H1 (cell line): ENCODE measurements at regions not wholly inside any gene's neighbourhood (a gene's known extent, or its start where the extent isn't known, plus 50 kb on each side); places are given as distances from the start of the nearest gene placed in this dataset.

Source experiments
- CTCF ChIA-PET: fragments of 300-600 bp; sonication (Branson Sonifier 250); formaldehyde crosslinking; loops from one replicate; lab custom pipeline; 2021; ENCODE audit not compliant: partially characterized antibody; lab: Charles Lee
- POLR2A ChIA-PET: fragments of 300-600 bp; sonication (Branson Sonifier 250); formaldehyde crosslinking; loops from one replicate; lab custom pipeline; 2021; ENCODE audit warnings: inconsistent platforms; ENCODE audit not compliant: partially characterized antibody; lab: Charles Lee
- DNase-seq, 2 experiments: peaks; one replicate each; pipeline versions ENCODE4 v3.0.0 to v3.0.0-alpha.2; 2010 to 2022; ENCODE audit warnings: low spot score in 2 of 2, low read depth in 1 of 2, mixed read lengths in 1 of 2
- FAIRE-seq: peaks from 2 replicates; lab custom pipeline; 2011; peaks lifted over from hg19 to GRCh38; lab: Jason Lieb, UNC
- H2AFZ ChIP-seq: 2 replicates; pipeline ENCODE4 v1.8.1; 2012; ENCODE audit warnings: low read length, inconsistent platforms
- H2AK5ac ChIP-seq: 2 replicates; pipeline ENCODE4 v1.6.1; 2013; ENCODE audit warnings: low read depth, low read length
- H2BK120ac ChIP-seq: replicated peaks from 2 replicates; pipeline ENCODE3; 2013; ENCODE audit warnings: low read depth, low read length, inconsistent platforms
- H2BK12ac ChIP-seq: 2 replicates; pipeline ENCODE4 v1.6.1; 2013; ENCODE audit warnings: low read depth, low read length
- H2BK15ac ChIP-seq: 2 replicates; pipeline ENCODE4 v1.6.1; 2013; ENCODE audit warnings: low read length
- H2BK20ac ChIP-seq: 2 replicates; pipeline ENCODE4 v1.6.1; 2013; ENCODE audit warnings: low read length
- H2BK5ac ChIP-seq: 2 replicates; pipeline ENCODE4 v1.6.1; 2013; ENCODE audit warnings: low read depth, low read length
- H3K14ac ChIP-seq: 2 replicates; pipeline ENCODE4 v1.6.1; 2013; ENCODE audit warnings: inconsistent platforms; ENCODE audit not compliant: insufficient read length
- H3K18ac ChIP-seq: 2 replicates; pipeline ENCODE4 v1.6.1; 2013; ENCODE audit warnings: low read length; ENCODE audit errors: extremely low read depth
- H3K23ac ChIP-seq: 2 replicates; pipeline ENCODE4 v1.6.1; 2013; ENCODE audit warnings: inconsistent platforms; ENCODE audit not compliant: insufficient read length
- H3K23me2 ChIP-seq: 2 replicates; pipeline ENCODE4 v1.6.1; 2013; ENCODE audit warnings: low read depth, low read length
- H3K27ac ChIP-seq: 2 replicates; pipeline ENCODE4 v1.6.1; 2011; ENCODE audit warnings: low read depth, low read length, inconsistent platforms
- H3K27me3 ChIP-seq, 4 experiments: replicated peaks in 1 of 4; 1 replicate in 1 of 4; 2 replicates in 3 of 4; pipeline versions ENCODE4 v1.6.1 to v1.8.1; 2011 to 2013; ENCODE audit warnings: low read length in 3 of 4, mild to moderate bottlenecking in 3 of 4, inconsistent platforms in 2 of 4, mixed read lengths in 2 of 4, moderate library complexity in 1 of 4; ENCODE audit not compliant: control insufficient read depth in 3 of 4, insufficient read depth in 3 of 4; ENCODE audit errors: extremely low read depth in 1 of 4
- H3K36me3 ChIP-seq, 4 experiments: 2 replicates each; pipeline versions ENCODE4 v1.6.1 to v1.8.1; 2011 to 2013; ENCODE audit warnings: mild to moderate bottlenecking in 4 of 4, low read length in 3 of 4, moderate library complexity in 2 of 4, control low read depth in 1 of 4, inconsistent platforms in 1 of 4; ENCODE audit not compliant: insufficient read depth in 4 of 4, control insufficient read depth in 2 of 4
- H3K4ac ChIP-seq: replicated peaks from 2 replicates; pipeline ENCODE3; 2013; ENCODE audit warnings: low read length, low read depth, mixed read lengths, inconsistent platforms; ENCODE audit not compliant: insufficient read length
- H3K4me1 ChIP-seq, 4 experiments: replicated peaks in 1 of 4; 1 replicate in 1 of 4; 2 replicates in 3 of 4; pipeline versions ENCODE4 v1.6.1 to v1.8.1; 2011 to 2013; ENCODE audit warnings: low read length in 3 of 4, inconsistent platforms in 2 of 4, mixed read lengths in 1 of 4; ENCODE audit not compliant: insufficient read depth in 4 of 4, control insufficient read depth in 3 of 4
- H3K4me2 ChIP-seq, 2 experiments: 2 replicates each; pipeline versions ENCODE4 v1.6.1 to v1.8.1; 2011 to 2013; ENCODE audit warnings: low read depth in 2 of 2, low read length in 2 of 2, control low read depth in 1 of 2, inconsistent platforms in 1 of 2, mild to moderate bottlenecking in 1 of 2; ENCODE audit not compliant: insufficient read depth in 1 of 2
- H3K4me3 ChIP-seq, 4 experiments: fragments of 200-600, 300-600 bp in 1 of 4; sonication (generic), shearing (Covaris generic), sonication (Bioruptor Twin) in 1 of 4; 2 replicates each; pipeline versions ENCODE4 v1.5.1 to v1.8.1; 2011 to 2016; ENCODE audit warnings: low read length in 4 of 4, low read depth in 3 of 4, control low read depth in 2 of 4, inconsistent platforms in 2 of 4, mild to moderate bottlenecking in 2 of 4, mixed read lengths in 1 of 4, moderate library complexity in 1 of 4; ENCODE audit not compliant: insufficient read depth in 2 of 4; ENCODE audit errors: extremely low read depth in 1 of 4
- H3K56ac ChIP-seq: replicated peaks from 2 replicates; pipeline ENCODE3; 2013; ENCODE audit warnings: low read depth, mild to moderate bottlenecking, mixed read lengths, low read length, inconsistent platforms; ENCODE audit not compliant: insufficient read length
- H3K79me1 ChIP-seq: 2 replicates; pipeline ENCODE4 v1.6.1; 2013; ENCODE audit warnings: low read depth, low read length, control low read depth
- H3K79me2 ChIP-seq, 2 experiments: 2 replicates each; pipeline versions ENCODE4 v1.6.1 to v1.8.1; 2012 to 2013; ENCODE audit warnings: low read length in 2 of 2, mild to moderate bottlenecking in 2 of 2, inconsistent platforms in 1 of 2; ENCODE audit not compliant: insufficient read depth in 2 of 2, control insufficient read depth in 1 of 2
- H3K9ac ChIP-seq, 4 experiments: replicated peaks in 1 of 4; 1 replicate in 1 of 4; 2 replicates in 3 of 4; pipeline versions ENCODE4 v1.6.1 to v1.8.1; 2011 to 2013; ENCODE audit warnings: low read depth in 3 of 4, low read length in 3 of 4, control low read depth in 2 of 4, mild to moderate bottlenecking in 2 of 4, moderate library complexity in 2 of 4, inconsistent platforms in 1 of 4; ENCODE audit errors: extremely low read depth in 1 of 4
- H3K9me3 ChIP-seq, 2 experiments: 2 replicates each; pipeline versions ENCODE4 v1.6.1 to v1.8.1; 2012 to 2013; ENCODE audit warnings: mild to moderate bottlenecking in 2 of 2, moderate library complexity in 2 of 2, control low read depth in 1 of 2, inconsistent platforms in 1 of 2, low read depth in 1 of 2, low read length in 1 of 2, mixed read lengths in 1 of 2; ENCODE audit not compliant: insufficient read depth in 2 of 2
- H4K20me1 ChIP-seq, 2 experiments: replicated peaks in 1 of 2; 2 replicates each; pipeline versions ENCODE3 to v1.8.1; 2011 to 2013; ENCODE audit warnings: inconsistent platforms in 2 of 2, low read length in 2 of 2, mild to moderate bottlenecking in 1 of 2; ENCODE audit not compliant: insufficient read depth in 2 of 2, control insufficient read depth in 1 of 2
- H4K5ac ChIP-seq: 2 replicates; pipeline ENCODE4 v1.6.1; 2013; ENCODE audit warnings: low read length, low read depth, mixed read lengths, inconsistent platforms; ENCODE audit not compliant: insufficient read length
- H4K8ac ChIP-seq: 2 replicates; pipeline ENCODE4 v1.8.0; 2013; ENCODE audit warnings: mild to moderate bottlenecking, moderate library complexity, low read length, inconsistent platforms; ENCODE audit not compliant: insufficient read depth; ENCODE audit errors: extremely low read depth
- H4K91ac ChIP-seq: replicated peaks from 2 replicates; pipeline ENCODE3; 2013; ENCODE audit warnings: low read length, mixed read lengths, inconsistent platforms; ENCODE audit not compliant: insufficient read length
- EGR1 ChIP-seq: IDR thresholded peaks from 2 replicates; pipeline ENCODE4 v1.6.1; 2011; ENCODE audit warnings: low read depth, low read length, borderline replicate concordance
- KDM1A ChIP-seq: fragments of 200-600, 300-600 bp; sonication (generic); IDR thresholded peaks from 2 replicates; pipeline ENCODE4 v1.7.1; 2016; ENCODE audit warnings: mild to moderate bottlenecking, low read length, borderline replicate concordance
- RNF2 ChIP-seq: fragments of 200-900, 300-1000 bp; sonication (generic); IDR thresholded peaks from 2 replicates; pipeline ENCODE4 v1.7.1; 2016; ENCODE audit warnings: borderline replicate concordance, low read depth, mild to moderate bottlenecking, antibody characterized with exemption, low read length; ENCODE audit not compliant: poor library complexity, severe bottlenecking; ENCODE audit errors: missing control alignments
- WGBS, 2 experiments: shearing (Covaris generic) in 1 of 2; methylation state at CpG; one replicate each; pipeline versions ENCODE4 v1.1.6 to v1.1.7; 2013 to 2015; ENCODE audit warnings: low lambda C conversion rate in 2 of 2, mixed read lengths in 2 of 2, inconsistent platforms in 1 of 2, low coverage in 1 of 2, missing lambda C conversion rate in 1 of 2; ENCODE audit not compliant: insufficient replicate concordance in 2 of 2, insufficient coverage in 1 of 2, insufficient read length in 1 of 2; ENCODE audit errors: extremely low coverage in 1 of 2, missing lambda C conversion rate in 1 of 2; 5-methylcytosine and 5-hydroxymethylcytosine counted together

- Histone ChIP-seq H2AK5ac (no peak overlapping the region), H3K9me3 (no peaks in the 10 kb centered on the region), H3K4me2 (no peak overlapping the region), H4K5ac (no peak overlapping the region), H2BK120ac (no peak overlapping the region), H4K20me1 (peaks cover 0 to 4% of the 10 kb centered on the region in 2 experiments), H3K27ac (no peak overlapping the region), H3K79me1 (no peaks in the 10 kb centered on the region), H3K14ac (no peak overlapping the region), H3K56ac (no peak overlapping the region), H2BK5ac (no peak overlapping the region), H4K91ac (no peak overlapping the region), H2BK12ac (no peak overlapping the region), H3K23me2 (peaks cover 3% of the 10 kb centered on the region; the same call in 1 of the 2 replicates), H3K79me2 (no peaks in the 10 kb centered on the region), H3K36me3 (no peaks in the 10 kb centered on the region), H3K9ac (no peak overlapping the region), H2BK15ac (no peak overlapping the region), H3K18ac (peak overlapping the region; percentile 32), H3K27me3 (peaks cover 4 to 46% (median 41%) of the 10 kb centered on the region in 4 experiments), H3K4me3 (no peak overlapping the region), H3K4me1 (peaks cover 3 to 18% (median 9%) of the 10 kb centered on the region in 4 experiments), H3K23ac (no peak overlapping the region), H2BK20ac (no peak overlapping the region), H3K4ac (no peak overlapping the region), H4K8ac (no peak overlapping the region), H2AFZ (no peak overlapping the region)
- ChIA-PET CTCF (interaction anchor here (0.5 to 1.3 kb wide), 4 partner anchors 57 to 354 kb away, joined by 3 read pairs; no protein-coding TSS in a partner anchor), POLR2A (no interaction called here)
- FAIRE-seq (no peak), DNase-seq (no peak)
- no peak for TF ChIP-seq KDM1A
- TF ChIP-seq EGR1 = no peak
- TF ChIP-seq RNF2 = no peak
- WGBS, 2 experiments = 82% methylated on average over 25 of the region's 28 CpGs; no CpG with 5 or more reads in 1 of the 2 experiments
Observed at GRCh38 chr10:100687143-100688003, 58.0 kb upstream of the PAX2 start.
